ENCODE measurements at regions not wholly inside any gene's neighbourhood (a gene's known extent, or its start where the extent isn't known, plus 50 kb on each side); places are given as distances from the start of the nearest gene placed in this dataset.

GRCh38 chr16:79449067-79449769 lies 151.3 kb downstream of the MAF start:
- Histone ChIP-seq H3K4me3 (ENCODE audit: low read length) (no peak overlapping the region), H3K27ac (ENCODE audit: low read length) (no peak overlapping the region), H3K9me3 (ENCODE audit: control insufficient read depth, low read length) (no peaks in the 10 kb centered on the region), H3K4me1 (ENCODE audit: control insufficient read depth, insufficient read depth, low read length) (no peaks in the 10 kb centered on the region), H3K27me3 (ENCODE audit: control insufficient read depth, insufficient read depth) (no peaks in the 10 kb centered on the region)
- intact Hi-C loops (cut with DNase I): no loop called here
- WGBS: 93% methylated on average over 10 of the region's 10 CpGs
- no peak for ATAC-seq
- no peak for DNase-seq

DNA sequence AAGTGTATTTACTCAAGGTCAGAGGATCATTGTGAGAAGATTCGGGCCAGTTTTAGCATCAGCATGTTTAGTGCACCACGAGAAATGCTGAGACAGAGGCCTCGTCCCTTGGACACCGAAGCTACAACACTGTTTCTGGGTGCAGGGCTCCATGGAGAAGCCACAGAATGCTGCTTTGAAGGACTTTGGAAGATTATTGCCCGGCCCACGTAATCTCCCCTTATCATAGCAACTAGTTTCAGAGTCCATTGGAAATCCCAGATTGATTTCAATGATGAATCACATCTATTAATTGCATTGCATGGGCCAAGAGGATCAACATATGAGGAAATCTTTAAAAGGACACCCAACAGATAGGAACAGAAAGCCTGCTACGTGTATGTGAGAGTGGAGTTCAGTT lies 156.0 kb downstream of the MAF start:
- Histone ChIP-seq H3K27me3 (ENCODE audit: control insufficient read depth, insufficient read depth) (no peaks in the 10 kb centered on the region), H3K4me1 (ENCODE audit: control insufficient read depth, insufficient read depth, low read length) (no peaks in the 10 kb centered on the region), H3K27ac (ENCODE audit: low read length) (no peak overlapping the region), H3K4me3 (ENCODE audit: low read length) (no peak overlapping the region), H3K9me3 (ENCODE audit: control insufficient read depth, low read length) (no peaks in the 10 kb centered on the region)
- ATAC-seq: no peak
- intact Hi-C loops (cut with DNase I): no loop called here
- DNase-seq: no peak
- 93% methylated on average over 7 of the region's 7 CpGs for WGBS

DNA sequence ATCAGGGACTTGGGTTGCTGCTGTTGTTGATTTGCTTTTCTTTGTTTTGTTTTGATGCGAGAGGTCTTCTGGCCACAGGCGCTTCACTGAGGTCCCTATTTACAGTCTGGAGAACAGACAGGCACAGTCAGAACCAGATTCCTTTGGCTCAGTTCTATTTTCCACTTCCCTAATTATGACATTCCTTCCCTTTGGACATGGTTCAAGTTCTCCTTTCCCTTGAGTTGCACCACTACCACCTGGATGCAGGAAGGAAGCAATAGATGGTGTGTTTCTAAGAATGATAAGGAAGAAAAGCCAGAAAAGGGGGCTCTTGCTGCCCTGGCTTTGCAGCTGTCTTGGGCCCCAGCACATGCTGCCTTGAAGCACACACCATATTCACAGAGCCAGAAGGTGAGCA lies 160.6 kb downstream of the MAF start:
- WGBS: 93% methylated on average over 2 of the region's 2 CpGs
- Histone ChIP-seq H3K9me3 (ENCODE audit: control insufficient read depth, low read length) (no peaks in the 10 kb centered on the region), H3K27me3 (ENCODE audit: control insufficient read depth, insufficient read depth) (no peaks in the 10 kb centered on the region), H3K4me1 (ENCODE audit: control insufficient read depth, insufficient read depth, low read length) (peaks cover 8% of the 10 kb centered on the region), H3K4me3 (ENCODE audit: low read length) (no peak overlapping the region), H3K27ac (ENCODE audit: low read length) (no peak overlapping the region)
- DNase-seq (no peak), ATAC-seq (no peak)
- intact Hi-C loops (cut with DNase I): no loop called here

- 28% methylated on average over 31 of the region's 31 CpGs for WGBS
- no peaks in the 10 kb centered on the region for H3K9me3 ChIP-seq (ENCODE audit: control insufficient read depth, low read length)
- peaks cover 8% of the 10 kb centered on the region for H3K4me1 ChIP-seq (ENCODE audit: control insufficient read depth, insufficient read depth, low read length)
- DNase-seq (peak; percentile 70 to 89 (median 82)), ATAC-seq (peak; percentile 92 to 96)
- H3K4me3 ChIP-seq (ENCODE audit: low read length): peak overlapping the region; percentile 16
- peak overlapping the region; percentile 45 for H3K27ac ChIP-seq (ENCODE audit: low read length)
- intact Hi-C loops (cut with DNase I): no loop called here
- no peaks in the 10 kb centered on the region for H3K27me3 ChIP-seq (ENCODE audit: control insufficient read depth, insufficient read depth)
Observed at GRCh38 chr16:79437764-79438751, 162.5 kb downstream of the MAF start.

DNA sequence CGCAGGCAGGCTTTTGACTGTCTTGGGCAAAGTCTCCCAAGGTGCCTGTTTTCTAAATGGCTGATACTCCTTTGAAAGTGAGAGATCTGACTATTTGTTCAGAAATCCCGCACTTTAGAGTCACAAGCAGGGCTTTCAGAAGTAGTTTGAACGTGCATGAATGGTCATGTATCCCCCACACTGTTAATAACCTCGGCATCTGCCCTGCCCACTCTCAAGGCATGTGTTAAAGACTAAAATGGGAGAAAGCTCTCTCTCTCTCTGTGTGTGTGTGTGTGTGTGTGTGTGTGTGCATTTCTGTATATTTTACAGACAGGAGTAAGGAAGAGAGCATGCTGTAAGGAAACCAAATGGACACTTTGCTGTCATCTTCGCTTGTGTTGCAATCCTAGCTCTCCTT lies 163.7 kb downstream of the MAF start:
- Histone ChIP-seq H3K27ac (ENCODE audit: low read length) (no peak overlapping the region), H3K4me1 (ENCODE audit: control insufficient read depth, insufficient read depth, low read length) (peaks cover 8% of the 10 kb centered on the region), H3K27me3 (ENCODE audit: control insufficient read depth, insufficient read depth) (no peaks in the 10 kb centered on the region), H3K4me3 (ENCODE audit: low read length) (no peak overlapping the region), H3K9me3 (ENCODE audit: control insufficient read depth, low read length) (no peaks in the 10 kb centered on the region)
- WGBS: 92% methylated on average over 5 of the region's 5 CpGs
- intact Hi-C loops (cut with DNase I): no loop called here
- ATAC-seq (no peak), DNase-seq (no peak)

GRCh38 chr16:79434771-79435170 lies 165.8 kb downstream of the MAF start:
- peaks cover 8% of the 10 kb centered on the region for H3K4me1 ChIP-seq (ENCODE audit: control insufficient read depth, insufficient read depth, low read length)
- no peaks in the 10 kb centered on the region for H3K9me3 ChIP-seq (ENCODE audit: control insufficient read depth, low read length)
- WGBS: 79% methylated on average over 8 of the region's 8 CpGs
- intact Hi-C loops (cut with DNase I): no loop called here
- DNase-seq (no peak), ATAC-seq (no peak)
- no peaks in the 10 kb centered on the region for H3K27me3 ChIP-seq (ENCODE audit: control insufficient read depth, insufficient read depth)
- no peak overlapping the region for H3K4me3 ChIP-seq (ENCODE audit: low read length)
- no peak overlapping the region for H3K27ac ChIP-seq (ENCODE audit: low read length)

- no peak for DNase-seq
- 97% methylated on average over 2 of the region's 2 CpGs for WGBS
- intact Hi-C loops (cut with DNase I): no loop called here
- H3K4me3 ChIP-seq (ENCODE audit: low read length): no peak overlapping the region
- H3K9me3 ChIP-seq (ENCODE audit: control insufficient read depth, low read length): no peaks in the 10 kb centered on the region
- H3K4me1 ChIP-seq (ENCODE audit: control insufficient read depth, insufficient read depth, low read length): peaks cover 8% of the 10 kb centered on the region
- H3K27ac ChIP-seq (ENCODE audit: low read length): no peak overlapping the region
- no peak for ATAC-seq
- no peaks in the 10 kb centered on the region for H3K27me3 ChIP-seq (ENCODE audit: control insufficient read depth, insufficient read depth)
Observed at GRCh38 chr16:79434092-79434491, 166.4 kb downstream of the MAF start.

GRCh38 chr16:79431923-79432322 lies 168.6 kb downstream of the MAF start:
- Histone ChIP-seq H3K4me1 (ENCODE audit: control insufficient read depth, insufficient read depth, low read length) (no peaks in the 10 kb centered on the region), H3K27ac (ENCODE audit: low read length) (no peak overlapping the region), H3K9me3 (ENCODE audit: control insufficient read depth, low read length) (no peaks in the 10 kb centered on the region), H3K4me3 (ENCODE audit: low read length) (no peak overlapping the region), H3K27me3 (ENCODE audit: control insufficient read depth, insufficient read depth) (no peaks in the 10 kb centered on the region)
- WGBS: 93% methylated on average over 4 of the region's 4 CpGs
- DNase-seq: no peak
- intact Hi-C loops (cut with DNase I): no loop called here
- no peak for ATAC-seq

GRCh38 chr16:79430191-79430678 lies 170.3 kb downstream of the MAF start:
- Histone ChIP-seq H3K4me3 (ENCODE audit: low read length) (no peak overlapping the region), H3K27me3 (ENCODE audit: control insufficient read depth, insufficient read depth) (no peaks in the 10 kb centered on the region), H3K27ac (ENCODE audit: low read length) (no peak overlapping the region), H3K4me1 (ENCODE audit: control insufficient read depth, insufficient read depth, low read length) (no peaks in the 10 kb centered on the region), H3K9me3 (ENCODE audit: control insufficient read depth, low read length) (no peaks in the 10 kb centered on the region)
- intact Hi-C loops (cut with DNase I): no loop called here
- DNase-seq: no peak
- peak in 1 of 2 donors; percentile 22 for ATAC-seq
- WGBS: 49% methylated on average over 12 of the region's 12 CpGs

DNA sequence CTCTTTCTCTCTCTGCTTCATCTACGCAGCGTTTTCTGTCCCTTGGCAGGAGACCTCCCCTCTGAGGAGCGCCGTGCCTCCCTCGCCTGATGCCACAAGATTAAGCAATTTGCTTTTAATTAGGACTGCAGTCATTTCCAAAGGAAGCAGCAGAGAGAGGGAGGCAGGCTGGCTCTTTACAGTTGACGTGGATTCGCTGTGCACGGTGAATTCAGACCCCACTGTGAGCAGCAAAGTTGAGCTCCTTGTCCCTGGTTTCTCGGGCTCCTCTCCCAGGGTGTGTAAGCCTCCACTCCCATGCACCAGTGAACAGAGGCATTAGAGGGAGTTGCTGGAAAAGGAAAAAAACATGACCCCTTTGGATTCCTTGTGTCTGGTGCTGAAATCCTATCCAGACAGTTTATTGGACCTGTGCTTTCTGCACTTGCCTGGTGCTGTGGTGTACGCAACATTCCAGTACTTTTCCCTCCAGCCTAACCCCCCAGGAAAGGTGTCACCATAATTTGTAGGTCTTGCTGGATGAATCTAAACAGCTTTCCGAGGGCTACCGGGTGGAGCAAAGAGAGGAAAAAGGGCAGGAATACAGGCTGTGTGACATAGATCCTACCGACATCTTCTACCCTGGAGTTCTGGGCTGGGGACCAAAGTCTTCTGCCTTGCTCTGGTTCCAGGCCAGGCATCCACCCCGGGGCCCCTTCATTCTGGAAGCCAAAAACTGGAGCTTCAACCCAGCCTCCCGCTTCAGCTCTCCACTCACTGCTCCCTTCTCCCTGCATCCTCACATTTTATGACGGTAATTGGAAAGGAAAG lies 171.0 kb downstream of the MAF start:
- ATAC-seq (peak in 1 of 2 donors; percentile 19), DNase-seq (no peak)
- Histone ChIP-seq H3K4me1 (ENCODE audit: control insufficient read depth, insufficient read depth, low read length) (no peaks in the 10 kb centered on the region), H3K27ac (ENCODE audit: low read length) (no peak overlapping the region), H3K4me3 (ENCODE audit: low read length) (no peak overlapping the region), H3K27me3 (ENCODE audit: control insufficient read depth, insufficient read depth) (no peaks in the 10 kb centered on the region), H3K9me3 (ENCODE audit: control insufficient read depth, low read length) (no peaks in the 10 kb centered on the region)
- 60% methylated on average over 16 of the region's 16 CpGs for WGBS
- intact Hi-C loops (cut with DNase I): no loop called here

All from right cardiac atrium (tissue), 5 donors.